SH-SY5Y (cell line): ENCODE measurements at regions not wholly inside any gene's neighbourhood (a gene's known extent, or its start where the extent isn't known, plus 50 kb on each side); places are given as distances from the start of the nearest gene placed in this dataset.

Experiments used
- GATA2 ChIP-seq: IDR thresholded peaks from 2 replicates; pipeline ENCODE4 v1.6.1; 2011; ENCODE audit warnings: mild to moderate bottlenecking, low read depth, low read length
- GATA3 ChIP-seq: IDR thresholded peaks from 2 replicates; pipeline ENCODE4 v1.6.1; 2011; ENCODE audit warnings: low read depth, mild to moderate bottlenecking, low read length, moderate library complexity

- no peak for TF ChIP-seq GATA2
- no peak for TF ChIP-seq GATA3
Measured at GRCh38 chr2:226098861-226099745, 699.6 kb downstream of the NYAP2 start.
